HG02678 (cell line): ENCODE measurements at regions not wholly inside any gene's neighbourhood (a gene's known extent, or its start where the extent isn't known, plus 50 kb on each side); places are given as distances from the start of the nearest gene placed in this dataset.
"Not testable (repeated sequence)": the region's sequence is repeated elsewhere in the genome, so short reads cannot be mapped to it uniquely, and the experiment has no call there.

Experiments
- ATAC-seq: cut with Tn5 transposase; IDR thresholded peaks from one replicate; pipeline ENCODE4 v1.9.1; 2021; ENCODE audit warnings: mild to moderate bottlenecking, moderate library complexity; ENCODE audit not compliant: unreplicated experiment

DNA sequence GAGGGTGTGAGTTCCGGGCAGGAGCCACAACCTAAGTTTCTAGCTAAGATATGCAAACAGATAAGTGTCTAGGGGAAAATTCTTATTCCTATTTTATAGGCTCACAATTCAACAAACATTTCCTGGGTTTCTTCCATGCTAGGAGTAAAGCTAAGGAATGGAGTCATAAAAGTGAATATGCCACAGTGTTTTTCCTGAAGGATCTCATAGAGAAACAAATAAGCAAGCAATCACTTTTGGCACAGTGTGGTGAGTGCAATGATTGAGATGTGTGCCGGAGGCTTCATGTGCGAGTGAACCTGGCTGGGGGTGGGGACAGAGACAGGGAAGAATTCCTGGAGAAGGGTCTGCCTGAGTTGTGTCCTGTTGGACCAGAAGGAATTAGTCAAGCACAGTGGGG is 147.4 kb downstream of the TENT5C start:
- no peak for ATAC-seq

GRCh38 chr1:117753652-117754051 is 147.8 kb downstream of the TENT5C start:
- ATAC-seq: no peak

- ATAC-seq: no peak
These were observed 148.5 kb downstream of the TENT5C start for GRCh38 chr1:117754061-117754969.

DNA sequence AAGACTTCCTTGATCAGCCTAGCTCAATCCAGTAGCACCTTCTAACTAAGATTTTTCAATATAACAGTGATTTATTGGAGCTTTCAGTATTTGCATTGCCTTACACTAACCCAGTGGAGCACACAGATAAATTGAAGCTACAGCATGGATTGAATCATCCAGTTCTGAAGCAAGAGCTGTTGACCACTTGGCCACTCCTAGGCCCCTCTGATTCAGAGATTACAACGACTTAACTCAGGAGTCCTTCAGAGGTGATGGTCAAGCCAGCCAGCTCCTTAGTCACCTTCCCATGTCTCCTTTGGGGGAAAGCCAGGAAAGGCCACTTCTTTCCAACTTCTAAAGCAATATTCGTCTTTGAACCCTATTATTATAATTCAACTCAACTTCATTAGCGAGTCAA is 151.8 kb downstream of the TENT5C start:
- ATAC-seq: no peak

GRCh38 chr1:117758444-117759316 is 152.8 kb downstream of the TENT5C start:
- peak; percentile 81 for ATAC-seq

DNA sequence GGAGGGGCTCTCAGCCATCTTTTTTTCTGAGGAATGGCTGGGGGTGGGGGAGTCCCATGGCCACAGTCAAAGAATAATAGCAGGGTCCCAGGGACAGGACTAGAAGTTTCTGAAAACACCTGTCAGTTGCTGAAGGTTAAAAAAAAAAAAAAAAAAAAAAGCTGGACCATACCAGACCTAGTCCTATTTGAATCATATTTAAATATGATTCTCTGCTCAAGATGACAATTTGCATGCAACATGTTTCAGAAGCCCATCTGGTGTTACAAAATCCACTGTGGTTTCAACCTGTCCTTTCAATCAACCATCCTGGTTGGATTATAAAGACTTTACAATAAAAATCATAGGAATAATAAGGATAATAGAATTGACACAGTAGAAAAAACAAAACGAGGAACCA is 153.7 kb downstream of the TENT5C start:
- no peak for ATAC-seq

- ATAC-seq: no peak
These were observed 154.2 kb downstream of the TENT5C start for GRCh38 chr1:117760069-117760468.

DNA sequence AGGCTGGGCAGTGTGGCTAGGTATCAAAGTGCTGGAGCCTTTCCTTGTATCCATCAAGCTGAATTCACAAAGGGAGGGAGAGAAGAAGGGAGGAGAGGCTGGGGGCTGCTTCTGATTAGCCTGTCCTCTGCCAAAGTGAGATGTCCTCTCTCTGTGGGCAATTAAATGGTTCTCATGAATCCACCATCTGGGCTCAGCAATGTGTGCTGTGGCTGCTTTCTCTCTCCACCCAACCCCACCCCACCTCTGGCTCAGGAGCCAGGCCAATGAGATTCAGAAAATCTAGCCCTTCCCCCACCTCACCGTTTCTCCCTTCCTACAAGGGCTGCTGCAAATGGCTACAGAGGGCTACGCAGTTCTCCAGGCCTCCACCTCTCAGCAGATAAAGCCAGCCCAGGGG is 154.6 kb downstream of the TENT5C start:
- no peak for ATAC-seq

GRCh38 chr1:117767756-117768155 is 161.7 kb downstream of the GDAP2 start:
- ATAC-seq: not testable (repeated sequence)

GRCh38 chr1:117770981-117771531 is 158.4 kb downstream of the GDAP2 start:
- ATAC-seq: no peak

GRCh38 chr1:117779364-117779763 is 150.1 kb downstream of the GDAP2 start:
- ATAC-seq: no peak

DNA sequence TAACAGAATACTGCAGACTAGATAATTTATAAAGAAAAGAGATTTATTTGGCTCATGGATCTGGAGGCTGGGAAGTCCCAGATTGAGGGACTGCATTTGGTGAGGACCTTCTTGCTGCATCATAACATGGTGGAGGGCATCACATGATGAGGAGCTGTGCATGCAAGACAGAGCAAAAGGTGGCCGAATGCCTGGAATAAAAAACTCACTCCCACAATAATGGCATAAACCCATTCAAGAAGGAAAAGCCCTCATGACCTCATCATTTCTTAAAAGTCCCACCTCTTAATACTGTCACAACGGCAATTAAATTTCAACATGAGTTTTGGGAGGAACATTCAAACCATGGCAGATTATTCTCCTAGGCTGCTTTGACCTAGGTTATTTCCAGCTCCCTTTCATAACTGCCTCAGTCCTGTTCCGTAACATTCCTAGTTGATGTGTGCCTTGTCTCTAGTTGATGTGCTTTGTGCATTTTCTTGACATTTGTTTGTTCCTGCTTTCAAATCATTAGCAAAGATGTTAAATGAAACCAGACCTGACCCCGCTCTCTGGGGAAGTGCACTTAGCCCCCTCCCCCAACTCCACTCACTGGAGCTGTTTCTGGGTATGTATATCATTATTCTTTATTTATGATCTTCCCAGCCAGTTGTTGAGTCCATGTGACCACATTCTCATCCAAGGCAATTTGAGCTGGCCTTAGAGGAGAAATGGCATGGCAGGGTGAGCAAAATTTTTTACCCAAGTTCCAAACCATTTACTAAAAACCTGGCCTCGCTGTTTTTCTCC is 148.5 kb downstream of the GDAP2 start:
- ATAC-seq: no peak

- no peak for ATAC-seq
These were observed 147.4 kb downstream of the GDAP2 start for GRCh38 chr1:117782056-117782455.

DNA sequence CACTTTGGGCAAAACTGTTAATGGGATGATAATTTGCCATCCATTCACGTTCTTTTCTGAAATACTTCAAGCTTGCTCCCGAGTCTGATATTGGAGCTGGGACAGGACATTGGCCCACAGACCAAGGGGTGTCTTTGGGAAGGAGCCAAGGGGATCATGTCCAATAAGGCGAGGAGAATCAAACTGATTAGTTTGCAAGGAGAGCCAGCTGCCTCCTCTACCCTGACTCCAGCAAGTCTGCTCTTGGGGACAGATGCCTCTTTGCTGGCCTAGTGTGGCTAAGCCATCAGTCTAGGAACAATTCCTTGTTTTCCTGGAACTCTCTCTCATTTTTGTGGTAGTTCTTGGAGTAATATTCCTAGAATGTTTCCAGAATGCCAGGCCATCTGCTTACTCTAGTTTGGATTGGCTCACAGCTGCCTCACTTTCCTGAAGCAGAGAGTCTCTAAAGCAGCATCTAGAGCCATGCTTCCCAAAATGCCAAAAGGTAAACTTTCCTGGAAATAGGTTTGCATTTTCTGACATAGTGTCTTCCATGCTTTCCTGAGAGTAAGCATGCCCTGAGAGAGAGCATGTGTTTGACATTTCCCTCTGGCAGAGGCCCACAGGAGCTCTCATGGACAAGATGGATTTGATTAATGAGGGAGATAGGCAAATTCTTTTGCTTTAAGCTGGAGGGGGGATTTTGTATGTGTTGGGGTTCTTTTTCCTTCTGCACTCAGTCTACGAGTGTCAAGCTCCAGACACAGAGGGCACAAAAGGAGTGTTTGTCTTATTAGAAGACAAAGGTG is 145.6 kb downstream of the GDAP2 start:
- no peak for ATAC-seq

- no peak for ATAC-seq
These were observed 141.4 kb downstream of the GDAP2 start for GRCh38 chr1:117788014-117788413.

DNA sequence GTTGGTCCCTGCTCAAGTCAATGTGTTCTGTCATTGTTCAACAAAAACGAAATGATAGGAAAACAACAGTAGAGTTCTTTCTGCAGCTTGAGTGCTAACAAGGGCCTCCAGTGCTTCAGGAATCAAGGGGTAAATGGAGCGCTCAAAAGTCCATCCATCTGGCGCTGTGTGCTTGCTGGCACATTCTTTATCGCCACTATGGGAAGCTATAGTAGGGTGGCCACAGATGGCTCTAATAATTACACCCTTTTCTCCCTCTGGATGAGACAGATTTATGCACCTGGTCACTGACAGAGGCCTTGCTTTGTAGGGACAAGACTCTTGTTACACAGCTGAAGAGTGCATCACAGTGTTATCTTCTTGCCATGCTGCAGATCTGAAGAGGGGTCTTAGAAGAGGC is 136.0 kb downstream of the GDAP2 start:
- ATAC-seq: no peak

GRCh38 chr1:117794073-117794472 is 135.3 kb downstream of the GDAP2 start:
- no peak for ATAC-seq

DNA sequence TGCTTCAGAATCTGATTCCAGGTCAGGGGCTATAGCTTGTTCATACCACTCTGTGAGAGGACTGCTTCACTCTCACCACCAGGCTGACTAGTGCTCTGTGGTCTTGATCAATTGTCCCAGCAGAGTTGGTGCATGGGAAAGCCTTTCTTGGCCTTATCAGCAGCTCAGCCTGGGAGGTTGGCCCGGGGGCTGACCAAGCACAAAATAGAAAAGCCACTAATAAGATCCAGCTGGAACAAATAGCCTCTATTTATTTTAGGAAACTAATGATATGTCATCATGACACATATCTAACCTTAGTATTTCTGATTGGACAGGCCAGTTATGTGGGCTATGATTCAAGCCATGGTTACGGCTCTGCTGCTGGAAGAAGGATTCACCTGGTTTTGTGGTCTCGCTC is 134.2 kb downstream of the GDAP2 start:
- no peak for ATAC-seq

GRCh38 chr1:117795792-117796191 is 133.6 kb downstream of the GDAP2 start:
- ATAC-seq: no peak

DNA sequence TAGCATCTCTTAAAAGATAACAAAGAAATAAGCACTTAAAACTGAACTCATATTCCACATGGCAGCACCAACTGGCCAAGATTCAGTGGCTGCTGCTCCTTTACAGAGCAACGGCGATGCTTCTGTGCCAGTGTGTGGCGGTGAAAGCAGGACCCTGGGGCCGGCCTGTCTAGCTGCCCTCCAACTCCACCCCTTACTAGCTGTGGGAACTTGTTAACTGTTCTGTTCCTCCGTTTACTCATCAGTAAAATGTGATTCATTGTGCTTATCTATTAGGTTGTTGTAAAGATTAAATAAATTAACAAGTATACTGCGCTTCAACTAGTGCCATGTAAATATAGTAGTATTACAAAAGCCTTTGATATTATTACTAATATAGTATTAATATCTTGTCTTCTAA is 133.2 kb downstream of the GDAP2 start:
- ATAC-seq: no peak
